ENCODE measurements at regions not wholly inside any gene's neighbourhood (a gene's known extent, or its start where the extent isn't known, plus 50 kb on each side); places are given as distances from the start of the nearest gene placed in this dataset.
"Not testable (repeated sequence)": the region's sequence is repeated elsewhere in the genome, so short reads cannot be mapped to it uniquely, and the experiment has no call there.

DNA sequence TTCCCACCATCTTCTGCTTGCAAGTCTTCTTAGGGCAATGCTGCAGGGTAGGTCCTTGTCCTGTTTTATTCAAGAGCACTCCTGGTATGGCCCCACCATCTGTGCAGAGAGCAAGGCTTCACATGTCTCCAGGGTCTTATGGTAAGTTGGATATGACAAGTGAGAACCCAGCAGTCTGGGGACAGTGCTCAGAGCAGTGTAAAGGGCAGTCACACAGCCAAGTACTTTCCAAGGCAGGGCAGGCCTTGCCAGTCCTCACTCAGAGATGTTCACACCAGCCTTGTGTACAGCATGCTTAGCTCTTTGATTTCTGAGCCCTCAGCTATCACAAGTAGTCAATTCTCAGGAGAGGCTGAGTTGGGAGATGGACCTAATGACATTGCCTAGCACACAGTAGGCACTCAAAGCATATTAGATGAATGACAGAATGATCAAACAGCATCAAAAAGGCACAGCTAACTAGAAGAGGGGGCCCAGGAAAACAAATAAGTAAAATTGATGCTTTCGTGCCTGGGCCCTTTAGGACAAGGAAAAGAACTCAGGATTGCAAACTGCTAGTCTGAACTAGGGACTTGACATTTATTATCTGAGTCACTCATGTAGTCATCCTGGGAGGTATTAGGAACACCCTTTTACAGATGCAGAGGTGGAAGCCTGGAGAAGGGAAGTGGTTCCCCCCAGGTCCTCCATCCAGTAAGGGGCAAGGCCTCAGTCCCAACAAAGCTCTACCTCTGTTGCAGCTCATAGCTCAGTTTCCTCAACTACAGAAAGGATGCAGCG, 86.7 kb upstream of the CTAGE1 start:
- DNase-seq, result no peak

DNA sequence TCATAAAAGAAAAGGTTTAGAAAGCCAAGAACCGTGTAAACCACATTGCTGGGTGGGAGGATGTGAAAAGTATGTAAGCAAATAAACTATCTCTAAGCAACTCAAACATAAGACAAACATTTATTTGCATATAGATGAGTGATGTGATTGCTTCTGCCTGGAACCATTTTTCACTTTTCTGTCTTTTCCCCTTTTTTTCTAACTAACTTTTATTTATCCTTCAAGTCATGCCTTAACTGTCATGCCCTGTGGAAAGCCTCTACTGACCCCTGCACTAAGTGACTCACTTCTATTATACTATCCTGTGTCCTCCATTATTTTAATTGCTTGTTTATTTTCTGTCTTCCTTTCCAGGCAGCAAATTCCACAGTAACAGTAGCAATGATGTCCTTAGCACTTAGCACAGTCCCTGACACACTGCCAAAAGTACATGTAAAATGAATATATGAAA, 87.5 kb upstream of the CTAGE1 start:
- DNase-seq, result no peak

DNA sequence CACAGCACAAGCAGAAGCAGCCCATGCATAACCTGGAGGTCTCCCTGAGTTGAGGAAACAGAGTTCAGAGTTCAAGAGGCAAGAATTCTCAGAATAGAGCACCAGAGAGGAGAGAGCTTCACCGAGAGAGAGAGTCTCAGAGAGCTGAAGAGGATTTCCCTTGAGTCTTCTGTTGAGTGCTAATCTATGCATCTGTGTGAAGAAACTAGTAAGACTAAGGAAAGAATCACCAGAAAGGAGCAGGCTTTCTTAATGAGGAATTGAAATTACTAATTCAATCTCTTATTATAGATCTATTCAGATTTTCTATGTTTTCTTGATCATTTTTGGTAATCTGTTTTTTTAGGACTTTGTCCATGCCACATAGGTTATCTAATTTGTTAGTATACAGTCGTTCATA, 89.3 kb upstream of the CTAGE1 start:
- no peak for DNase-seq

DNA sequence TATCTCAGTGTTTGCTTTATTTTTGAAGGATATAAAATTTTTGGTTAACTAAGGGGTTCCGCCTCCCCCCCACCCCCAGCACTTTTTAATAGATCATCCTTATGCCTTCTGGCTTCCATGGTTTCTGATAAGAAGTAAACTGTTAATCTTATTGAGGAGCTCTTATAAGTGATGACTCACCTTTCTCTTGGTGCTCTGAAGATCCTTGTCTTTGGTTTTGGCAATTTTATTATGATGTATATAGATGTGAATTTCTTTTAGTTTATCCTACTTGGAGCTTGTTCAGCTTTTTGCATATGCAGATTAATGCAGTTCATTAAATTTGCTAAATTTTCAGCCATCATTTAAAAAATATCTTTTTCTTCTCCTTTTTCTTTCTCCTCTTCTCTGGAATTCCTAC, 91.7 kb upstream of the CTAGE1 start:
- DNase-seq, result no peak

DNA sequence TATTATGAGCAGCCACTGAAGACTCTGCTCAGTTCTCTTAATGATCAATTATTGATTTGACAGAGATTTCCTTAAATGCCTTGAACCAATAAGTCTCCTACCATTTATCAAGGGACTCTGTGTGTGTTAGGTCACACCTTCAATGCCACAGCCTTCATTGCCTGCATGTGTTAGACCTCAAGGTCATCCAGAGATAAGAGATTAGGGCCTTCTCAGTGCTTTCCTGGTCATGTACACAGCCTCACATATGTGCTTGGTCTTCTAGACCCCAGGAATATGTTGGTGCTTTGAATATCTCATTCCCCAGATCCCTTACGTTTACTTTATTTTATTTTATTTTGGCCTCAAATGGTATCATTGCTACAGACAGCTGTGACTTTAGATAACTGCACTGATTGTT, 93.0 kb upstream of the CTAGE1 start:
- no peak for DNase-seq

DNA sequence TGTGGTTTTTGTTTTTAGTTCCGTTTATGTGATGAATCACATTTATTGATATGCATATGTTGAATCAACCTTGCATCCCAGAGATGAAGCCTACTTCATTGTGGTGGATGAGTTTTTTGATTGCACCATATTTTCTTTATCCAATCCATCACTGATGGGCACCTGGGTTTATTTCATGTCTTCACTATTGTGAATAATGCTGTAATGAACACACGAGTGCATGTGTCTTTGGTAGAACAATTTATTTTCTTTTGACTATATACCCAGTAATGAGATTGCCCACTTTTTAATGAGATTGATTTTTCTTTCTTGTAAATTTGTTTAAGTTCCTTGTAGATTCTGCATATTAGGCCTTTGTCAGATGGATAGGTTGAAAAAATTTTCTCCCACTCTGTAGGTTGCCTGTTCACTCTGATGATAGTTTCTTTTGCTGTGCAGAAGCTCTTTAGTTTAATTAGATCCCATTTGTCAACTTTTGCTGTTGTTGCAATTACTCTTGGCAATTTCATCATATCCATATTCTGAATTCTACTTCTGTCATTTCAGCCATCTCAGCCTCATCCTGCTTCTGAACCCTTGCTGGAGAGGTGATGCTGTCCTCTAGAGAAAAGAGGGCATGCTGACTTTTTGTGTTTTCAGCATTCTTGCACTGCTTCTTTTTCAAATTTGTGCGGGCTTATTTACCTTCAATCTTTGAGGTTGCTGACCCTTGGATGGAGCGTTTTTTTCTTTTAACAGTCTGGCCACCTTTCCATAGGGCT, 96.2 kb upstream of the CTAGE1 start:
- no peak for DNase-seq

DNA sequence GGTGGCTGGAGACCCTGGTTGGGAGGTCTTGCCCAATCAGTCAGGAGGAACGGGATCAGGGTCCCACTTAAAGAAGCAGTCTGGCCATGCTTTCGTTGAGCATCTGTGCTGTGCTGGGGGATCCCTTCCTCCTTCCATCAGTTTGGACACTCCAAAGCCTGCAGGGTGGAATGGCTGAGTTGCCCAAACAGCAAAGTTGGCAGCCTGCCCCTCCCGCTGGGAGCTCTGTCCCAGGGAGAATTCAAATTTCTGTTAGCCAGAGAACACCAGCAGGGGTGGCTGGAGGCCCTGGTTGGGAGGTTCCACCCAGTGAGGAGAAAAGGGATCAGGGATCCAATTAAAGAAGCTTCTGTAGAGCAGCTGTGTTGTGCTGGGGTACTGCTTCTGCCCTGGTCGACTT, 96.9 kb upstream of the CTAGE1 start:
- no peak for DNase-seq

DNA sequence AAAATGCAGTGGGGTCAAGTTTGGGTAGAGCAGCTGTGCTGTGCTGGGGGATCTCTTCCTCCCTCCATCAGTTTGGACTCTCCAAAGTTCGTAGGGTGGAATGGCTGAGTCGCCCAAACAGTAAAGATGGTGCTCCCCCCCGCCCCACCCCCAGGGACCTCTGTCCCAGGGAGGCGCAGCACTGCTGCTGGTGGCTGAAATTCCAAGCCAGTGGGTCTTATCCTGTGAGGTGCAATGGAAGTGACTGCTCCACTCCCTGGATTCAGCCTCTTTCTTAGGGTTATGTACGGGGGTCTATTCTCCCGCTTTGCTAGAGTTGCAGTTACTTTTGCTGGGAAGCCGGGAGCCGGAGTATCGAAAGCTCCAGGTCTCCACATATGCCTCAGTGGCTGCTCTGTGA, 97.5 kb upstream of the CTAGE1 start:
- DNase-seq, result no peak

DNA sequence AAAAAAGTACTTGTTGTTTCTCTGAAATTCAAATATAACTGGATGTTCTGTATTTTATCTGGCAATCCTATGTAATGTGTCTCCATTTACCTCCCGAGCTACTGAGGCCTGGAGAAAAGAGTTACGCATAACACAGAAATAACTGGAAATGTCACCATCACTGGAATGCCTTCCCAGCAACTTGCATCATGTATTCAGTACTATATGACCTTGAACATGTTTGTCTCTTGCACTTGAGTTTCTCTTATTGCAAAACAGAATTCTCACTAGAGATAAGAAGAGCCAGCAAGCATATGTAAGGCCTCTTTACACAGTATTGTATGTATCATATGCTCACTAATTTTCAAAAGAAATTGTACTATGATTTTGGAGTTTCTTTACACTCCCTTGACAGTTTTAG, 99.6 kb upstream of the CTAGE1 start:
- no peak for DNase-seq

DNA sequence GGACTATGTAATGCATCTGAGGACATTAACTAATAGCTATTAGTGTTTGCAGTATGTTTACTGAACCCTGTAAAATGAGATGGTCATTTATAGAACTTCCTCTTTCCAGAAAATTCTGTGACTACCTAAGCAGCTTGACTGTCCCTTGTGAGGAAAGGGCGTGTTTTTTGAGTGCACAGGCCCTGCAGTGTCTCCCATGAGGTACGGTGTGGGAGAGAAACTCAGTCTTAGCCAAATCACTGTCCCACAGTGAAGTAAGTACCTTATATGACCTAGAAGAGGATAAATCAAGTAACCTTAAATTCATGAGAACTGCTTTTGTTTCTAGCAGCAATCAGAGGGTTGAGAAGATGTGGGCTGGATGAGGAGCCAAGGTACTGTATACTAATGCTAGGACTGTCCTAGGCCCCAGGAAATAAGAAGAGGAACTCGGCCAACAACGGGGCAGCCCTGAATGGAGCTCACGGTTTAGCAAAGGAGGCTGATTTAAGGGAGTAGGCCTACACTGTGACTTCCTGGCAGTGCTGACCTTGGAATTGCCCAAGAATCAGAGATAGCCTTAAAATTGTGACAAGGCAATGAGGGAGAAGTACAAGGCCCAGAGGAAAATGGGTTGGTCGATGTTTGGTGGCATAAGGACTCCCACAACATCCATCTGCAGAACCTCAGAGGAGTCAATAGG, 103.5 kb upstream of the CTAGE1 start:
- no peak for DNase-seq

DNA sequence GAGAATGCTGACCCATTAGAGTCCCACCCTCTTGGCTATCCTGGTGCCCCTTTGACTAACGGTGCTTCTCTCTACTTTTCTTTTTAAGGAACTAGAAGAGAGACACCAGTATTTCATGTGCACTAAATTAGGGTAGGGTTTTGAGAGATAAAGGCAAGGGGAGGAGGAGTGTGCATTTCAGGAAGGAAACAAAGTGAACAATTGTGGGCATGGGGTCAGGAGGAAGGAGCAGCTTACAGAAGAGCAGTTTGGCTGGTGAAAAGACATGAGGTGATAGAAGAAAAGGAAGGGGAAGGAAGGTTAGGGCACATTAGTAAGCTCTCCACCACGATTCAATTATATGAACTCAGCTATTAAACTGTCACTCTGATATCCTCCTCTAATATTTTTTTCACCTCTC, 105.8 kb upstream of the CTAGE1 start:
- DNase-seq, result no peak

DNA sequence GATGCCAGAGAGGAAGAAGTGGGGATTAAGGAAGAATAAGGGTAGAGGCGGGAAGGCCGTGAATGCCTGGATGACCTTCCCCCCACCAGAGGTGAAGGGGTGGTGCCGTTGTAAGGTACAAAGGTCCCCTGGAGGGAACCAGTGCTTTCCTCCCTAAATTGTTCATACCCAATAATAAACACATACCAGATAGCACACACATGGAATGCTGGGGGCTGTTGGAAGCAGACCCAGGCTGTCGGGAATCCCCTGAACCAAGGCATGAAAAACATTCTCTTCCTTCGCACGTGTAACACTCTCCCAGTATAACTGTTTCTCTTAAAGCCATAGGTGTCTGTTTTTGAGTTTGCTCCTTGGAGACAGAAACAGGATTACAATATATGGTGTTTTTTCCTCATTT, 107.1 kb upstream of the CTAGE1 start:
- DNase-seq, result no peak

DNA sequence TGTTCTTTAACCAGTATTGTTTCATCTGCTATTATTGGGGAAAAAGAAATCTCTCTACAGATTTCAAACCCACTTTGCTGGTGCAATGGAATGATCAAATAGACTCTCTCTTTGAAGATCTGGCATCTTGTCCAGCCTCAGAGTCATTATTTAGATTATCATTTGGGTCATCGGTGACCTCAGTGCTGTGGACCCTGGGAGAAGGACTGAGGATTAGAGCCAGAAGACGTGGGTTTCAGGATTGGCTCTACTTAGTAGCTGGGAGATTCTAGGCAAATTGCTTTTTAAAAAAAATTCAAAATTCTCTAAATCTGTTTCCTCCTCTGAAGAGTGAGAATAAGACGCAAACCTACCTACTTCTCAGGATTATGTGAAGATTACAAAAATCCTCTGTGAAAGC, 107.6 kb upstream of the CTAGE1 start:
- DNase-seq, result no peak

DNA sequence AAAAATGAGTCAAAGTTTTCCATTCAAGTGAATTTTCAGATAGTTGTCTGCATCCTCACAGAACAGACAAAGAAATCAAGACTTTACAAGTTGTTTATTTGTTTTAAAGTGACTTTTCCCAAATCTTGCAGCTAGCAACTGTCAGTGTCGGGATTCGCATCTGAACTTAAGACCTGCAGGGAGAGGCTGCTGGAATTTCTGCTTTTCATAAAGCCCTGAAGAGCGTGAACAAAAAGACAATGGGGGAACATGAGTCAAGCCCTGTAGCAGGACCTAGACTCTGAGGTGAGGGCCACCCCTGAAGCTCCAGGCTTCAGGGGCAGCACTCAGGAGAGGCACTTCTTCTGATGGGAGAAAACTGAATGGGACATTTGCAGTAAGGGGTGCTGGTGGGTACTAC, 108.2 kb upstream of the CTAGE1 start:
- no peak for DNase-seq

DNA sequence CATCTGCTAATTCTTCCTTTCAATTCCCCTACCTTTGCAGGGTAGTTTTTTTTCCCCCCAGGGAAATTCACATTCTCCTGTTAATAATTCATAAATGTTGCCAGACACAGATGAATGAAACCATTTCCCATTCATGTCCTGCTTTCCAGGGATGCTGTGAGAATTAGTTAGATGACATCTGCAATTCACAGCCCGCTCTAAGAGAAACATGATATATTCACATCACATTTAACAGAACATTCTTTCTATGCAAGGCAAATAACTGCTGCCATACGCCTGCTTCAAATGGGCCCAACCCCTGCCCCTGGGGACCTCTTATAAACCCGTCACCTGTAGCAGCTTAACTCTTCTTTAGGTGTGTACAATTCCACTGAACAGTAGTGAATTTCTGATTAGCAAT, 110.6 kb upstream of the CTAGE1 start:
- DNase-seq, result no peak

DNA sequence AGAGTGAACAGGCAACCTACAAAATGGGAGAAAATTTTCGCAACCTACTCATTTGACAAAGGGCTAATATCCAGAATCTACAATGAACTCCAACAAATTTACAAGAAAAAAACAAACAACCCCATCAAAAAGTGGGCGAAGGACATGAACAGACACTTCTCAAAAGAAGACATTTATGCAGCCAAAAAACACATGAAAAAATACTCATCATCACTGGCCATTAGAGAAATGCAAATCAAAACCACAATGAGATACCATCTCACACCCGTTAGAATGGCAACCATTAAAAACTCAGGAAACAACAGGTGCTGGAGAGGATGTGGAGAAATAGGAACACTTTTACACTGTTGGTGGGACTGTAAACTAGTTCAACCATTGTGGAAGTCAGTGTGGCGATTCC, 117.0 kb upstream of the CTAGE1 start:
- not testable (repeated sequence) for DNase-seq

DNA sequence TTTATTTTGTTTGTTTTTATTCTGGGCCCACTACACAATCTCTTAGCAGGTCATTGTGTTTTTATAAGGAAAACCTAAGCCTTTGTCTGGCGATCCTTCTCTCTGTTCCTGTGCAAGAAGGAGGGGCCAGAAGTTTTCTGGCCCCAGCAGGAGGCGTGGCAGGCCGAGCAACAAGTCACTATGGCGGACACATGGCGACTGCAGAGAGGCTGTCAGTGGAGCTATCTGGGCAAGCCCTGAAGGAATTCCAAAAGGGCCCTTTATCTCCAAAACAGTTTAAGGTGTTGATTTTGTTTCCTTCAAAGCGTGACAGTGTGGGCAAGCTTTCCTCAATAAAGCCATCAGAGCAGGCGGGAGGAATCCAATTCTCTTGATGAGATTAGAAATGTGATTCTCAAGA, 118.8 kb upstream of the CTAGE1 start:
- DNase-seq, result no peak

DNA sequence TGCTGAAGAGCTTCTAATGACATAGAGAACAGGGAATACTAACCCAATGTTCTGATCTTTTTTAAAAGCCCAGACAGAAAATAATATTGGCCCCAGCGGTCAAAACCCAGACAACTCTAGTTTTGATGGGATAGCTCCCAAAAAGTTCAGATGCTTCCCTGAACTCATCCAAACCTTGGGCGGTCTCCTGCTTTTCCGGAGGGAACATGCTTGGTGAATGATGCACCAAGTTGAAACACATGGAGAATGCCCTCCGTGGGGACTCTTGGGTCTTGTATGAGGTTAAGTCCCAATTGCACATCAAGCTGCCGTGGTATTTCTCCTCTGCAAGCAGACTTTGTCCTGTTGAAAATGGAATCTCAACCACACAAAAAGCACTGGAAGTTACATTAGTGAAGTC, 120.7 kb upstream of the CTAGE1 start:
- DNase-seq, result no peak

DNA sequence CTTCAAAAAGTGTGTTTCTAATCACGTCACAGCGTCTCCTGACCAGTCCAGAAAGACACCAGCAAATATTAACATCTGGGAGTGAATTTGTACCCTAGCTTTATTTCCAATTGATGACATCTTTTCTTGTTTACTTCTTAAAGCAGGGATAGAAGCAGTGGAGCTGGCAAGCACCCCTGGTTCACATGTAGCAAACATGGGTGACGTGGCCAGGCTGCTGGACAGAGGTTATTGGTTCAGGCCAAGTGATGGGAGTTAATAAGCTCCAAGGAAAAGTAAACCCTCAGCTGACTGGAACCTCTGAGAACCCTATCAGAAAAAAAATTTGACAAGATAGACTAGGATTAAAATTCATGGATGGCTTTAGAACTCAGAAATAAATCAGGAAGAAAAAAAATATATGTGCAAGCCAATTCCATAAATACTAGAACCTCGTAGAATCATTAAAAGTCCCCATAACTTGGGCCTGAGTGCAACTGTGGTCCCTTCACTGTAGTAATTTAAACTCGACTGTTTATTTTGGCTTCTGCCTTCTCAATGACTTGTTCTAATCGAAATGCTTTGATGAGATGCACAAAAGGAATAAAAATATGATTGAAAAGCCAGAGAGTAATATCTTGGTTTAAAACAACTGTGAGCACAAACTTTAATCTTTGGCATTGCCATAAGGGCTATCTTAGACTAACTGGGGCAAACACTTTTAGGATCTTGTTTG, 121.5 kb upstream of the CTAGE1 start:
- DNase-seq, result no peak

DNA sequence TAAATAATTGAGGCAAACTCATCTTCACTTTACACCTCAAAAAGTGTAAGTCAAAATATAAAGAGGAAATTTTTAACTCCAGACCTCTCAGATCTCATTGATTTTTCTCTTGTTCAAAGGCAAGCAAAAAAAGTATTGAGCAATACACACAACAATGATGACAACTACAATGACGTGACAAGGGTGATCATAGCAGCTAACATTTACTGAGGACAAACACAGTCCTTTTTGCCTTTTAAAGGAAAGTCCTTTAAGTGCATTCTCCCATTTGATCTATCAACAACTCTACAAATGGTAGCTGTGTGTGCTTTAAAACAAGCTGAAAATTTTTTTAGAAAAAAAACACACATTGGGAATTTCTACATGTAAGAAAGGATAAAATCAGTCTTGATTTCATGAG, 123.5 kb upstream of the CTAGE1 start:
- no peak for DNase-seq

DNA sequence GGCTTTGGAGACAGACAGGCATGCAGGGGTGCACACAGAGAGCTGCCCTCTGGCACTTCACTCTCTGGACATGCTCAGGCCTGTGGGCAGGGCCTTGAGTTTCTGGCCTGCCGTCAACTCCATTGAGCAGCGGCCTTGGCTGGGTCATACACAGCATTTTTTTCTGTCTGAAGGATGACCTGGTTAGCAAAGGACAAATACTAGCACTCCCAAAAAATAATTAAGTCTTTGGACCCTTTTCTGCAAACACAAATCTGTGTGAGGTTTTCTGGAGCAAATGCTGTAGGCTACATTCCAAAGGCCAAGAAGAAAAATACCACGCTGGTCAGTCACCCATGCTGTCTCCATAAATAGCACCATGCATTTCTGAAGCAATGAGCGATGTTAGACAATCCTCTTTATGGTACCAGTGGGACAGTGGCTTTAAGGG, 124.7 kb upstream of the CTAGE1 start:
- DNase-seq, result no peak

DNA sequence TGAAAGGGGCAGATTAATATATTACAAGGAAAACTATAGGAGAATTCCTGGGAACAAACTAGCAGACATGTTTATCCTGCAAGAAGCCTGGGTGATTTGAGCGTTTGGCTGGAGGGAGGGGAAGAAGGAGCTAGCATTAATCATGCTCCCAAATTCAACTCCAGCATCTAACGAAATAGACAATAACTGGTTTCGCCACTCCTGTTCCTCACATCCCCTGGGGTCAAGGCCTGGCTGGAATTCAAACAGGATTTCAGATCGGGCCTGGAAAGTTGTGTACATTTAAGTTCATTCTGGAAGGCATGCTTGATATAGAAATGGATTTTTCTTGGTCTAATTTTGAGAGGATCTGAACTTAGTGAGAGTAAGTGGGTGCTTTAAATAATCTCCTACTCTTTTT, 126.1 kb upstream of the CTAGE1 start:
- no peak for DNase-seq

DNA sequence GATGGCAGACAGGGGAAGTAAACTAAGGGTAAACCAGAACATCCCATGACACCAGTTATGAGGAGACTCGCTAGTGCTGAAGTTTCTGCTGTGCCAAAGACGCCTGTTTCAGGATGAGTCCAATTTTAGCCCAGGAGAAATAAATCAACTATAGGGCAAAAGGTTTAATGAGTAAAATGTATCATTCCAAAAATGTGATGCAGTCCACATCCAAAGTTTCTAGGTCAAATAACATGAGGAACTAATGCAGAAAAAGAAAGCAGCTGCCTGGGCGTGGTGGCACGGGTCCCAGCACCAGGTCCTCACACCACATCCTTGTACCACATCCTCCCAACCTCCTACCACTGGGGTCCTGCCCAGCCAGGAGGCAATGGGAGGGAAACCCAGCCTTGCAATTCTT, 126.9 kb upstream of the CTAGE1 start:
- no peak for DNase-seq
